ENCODE measurements at regions not wholly inside any gene's neighbourhood (a gene's known extent, or its start where the extent isn't known, plus 50 kb on each side); places are given as distances from the start of the nearest gene placed in this dataset.

GRCh38 chr18:29549759-29550158, 1372.8 kb upstream of the CDH2 start:
- TF ChIP-seq PATZ1 (CRISPR knock-in tag; IDR thresholded peaks at IDR 0.05; ENCODE audit: borderline replicate concordance) (no peak), ISL1 (CRISPR knock-in tag; IDR thresholded peaks at IDR 0.05) (no peak), RARB (CRISPR knock-in tag; IDR thresholded peaks at IDR 0.05) (no peak)

All from SK-N-SH treated with all-trans-retinoic acid at 6 μM for 48 hours (cell line).